ENCODE measurements at regions not wholly inside any gene's neighbourhood (a gene's known extent, or its start where the extent isn't known, plus 50 kb on each side); places are given as distances from the start of the nearest gene placed in this dataset.

- TF ChIP-seq POLR2A (IDR thresholded peaks at IDR 0.05) (no peak), CTCF (IDR thresholded peaks at IDR 0.05) (no peak)
- no peaks in the 10 kb centered on the region for H3K36me3 ChIP-seq
- DNase-seq, result no peak
- no peaks in the 10 kb centered on the region for H3K4me1 ChIP-seq
- intact Hi-C loops (cut with DNase I), result no loop called here
- 57 to 63% methylated on average over 7 of the region's 7 CpGs for WGBS, 2 donors
- H3K27ac ChIP-seq, result no peak overlapping the region
- no peak overlapping the region for H3K4me3 ChIP-seq (replicated peaks in 1 of 3)
- no peaks in the 10 kb centered on the region for H3K27me3 ChIP-seq
- no peaks in the 10 kb centered on the region for H3K9me3 ChIP-seq
Observed at GRCh38 chr16:55146966-55147365, 177.0 kb upstream of the IRX6 start.

GRCh38 chr16:55147396-55147795 lies 176.6 kb upstream of the IRX6 start:
- no peaks in the 10 kb centered on the region for H3K36me3 ChIP-seq
- intact Hi-C loops (cut with DNase I), result no loop called here
- TF ChIP-seq CTCF (IDR thresholded peaks at IDR 0.05), result no peak
- TF ChIP-seq POLR2A (IDR thresholded peaks at IDR 0.05), result no peak
- no peak overlapping the region for H3K4me3 ChIP-seq (replicated peaks in 1 of 3)
- no peaks in the 10 kb centered on the region for H3K27me3 ChIP-seq
- WGBS, 2 donors, result 89 to 100% methylated on average over 4 of the region's 4 CpGs
- no peaks in the 10 kb centered on the region for H3K4me1 ChIP-seq
- H3K27ac ChIP-seq, result no peak overlapping the region
- no peak for DNase-seq
- H3K9me3 ChIP-seq, result no peaks in the 10 kb centered on the region

- Histone ChIP-seq H3K36me3 (no peaks in the 10 kb centered on the region), H3K4me1 (no peaks in the 10 kb centered on the region), H3K4me3 (replicated peaks in 1 of 3) (no peak overlapping the region), H3K27ac (no peak overlapping the region), H3K9me3 (no peaks in the 10 kb centered on the region), H3K27me3 (no peaks in the 10 kb centered on the region)
- DNase-seq, result no peak
- 83% methylated on average over 4 of the region's 4 CpGs for WGBS, 2 donors
- intact Hi-C loops (cut with DNase I), result no loop called here
- TF ChIP-seq CTCF (IDR thresholded peaks at IDR 0.05), result no peak
- TF ChIP-seq POLR2A (IDR thresholded peaks at IDR 0.05), result no peak
Observed at GRCh38 chr16:55149622-55150021, 174.4 kb upstream of the IRX6 start.

GRCh38 chr16:55151561-55152305 lies 172.3 kb upstream of the IRX6 start:
- DNase-seq, result no peak
- Histone ChIP-seq H3K9me3 (no peaks in the 10 kb centered on the region), H3K27me3 (no peaks in the 10 kb centered on the region), H3K4me3 (replicated peaks in 1 of 3) (no peak overlapping the region), H3K36me3 (no peaks in the 10 kb centered on the region), H3K4me1 (no peaks in the 10 kb centered on the region), H3K27ac (no peak overlapping the region)
- TF ChIP-seq POLR2A (IDR thresholded peaks at IDR 0.05), result no peak
- TF ChIP-seq CTCF (IDR thresholded peaks at IDR 0.05), result no peak
- 81 to 82% methylated on average over 9 of the region's 9 CpGs for WGBS, 2 donors
- intact Hi-C loops (cut with DNase I), result no loop called here

- Histone ChIP-seq H3K36me3 (no peaks in the 10 kb centered on the region), H3K4me3 (replicated peaks in 1 of 3) (no peak overlapping the region), H3K9me3 (no peaks in the 10 kb centered on the region), H3K4me1 (no peaks in the 10 kb centered on the region), H3K27ac (no peak overlapping the region), H3K27me3 (no peaks in the 10 kb centered on the region)
- intact Hi-C loops (cut with DNase I), result no loop called here
- WGBS, 2 donors, result 78 to 88% methylated on average over 3 of the region's 3 CpGs
- TF ChIP-seq CTCF (IDR thresholded peaks at IDR 0.05) (no peak), POLR2A (IDR thresholded peaks at IDR 0.05) (no peak)
- DNase-seq, result no peak
Observed at GRCh38 chr16:55152875-55153390, 171.1 kb upstream of the IRX6 start.
